H9 (cell line): ENCODE measurements at regions not wholly inside any gene's neighbourhood (a gene's known extent, or its start where the extent isn't known, plus 50 kb on each side); places are given as distances from the start of the nearest gene placed in this dataset.

Source experiments
- DNase-seq: peaks from one replicate; pipeline ENCODE4 v3.0.0-alpha.2; 2017
- H2AFZ ChIP-seq: one replicate; pipeline ENCODE4 v1.6.1; 2013; ENCODE audit warnings: mild to moderate bottlenecking, low read length, control low read depth, moderate library complexity
- H2AK5ac ChIP-seq: 2 replicates; pipeline ENCODE4 v1.6.1; 2013; ENCODE audit warnings: low read length, control low read depth, mixed read lengths; ENCODE audit not compliant: insufficient read length
- H2BK120ac ChIP-seq: one replicate; pipeline ENCODE4 v1.6.1; 2013; ENCODE audit warnings: low read depth, mild to moderate bottlenecking, low read length, control low read depth, inconsistent platforms; ENCODE audit not compliant: poor library complexity, severe bottlenecking
- H2BK12ac ChIP-seq: 2 replicates; pipeline ENCODE4 v1.6.1; 2013; ENCODE audit warnings: low read length, control low read depth, mixed read lengths, low read depth; ENCODE audit not compliant: insufficient read length
- H2BK15ac ChIP-seq: 2 replicates; pipeline ENCODE4 v1.6.1; 2013; ENCODE audit warnings: low read depth, low read length, control low read depth
- H2BK20ac ChIP-seq: one replicate; pipeline ENCODE4 v1.6.1; 2013; ENCODE audit warnings: low read depth, mild to moderate bottlenecking, low read length, control low read depth, inconsistent platforms; ENCODE audit not compliant: poor library complexity, severe bottlenecking
- H2BK5ac ChIP-seq: 2 replicates; pipeline ENCODE4 v1.6.1; 2013; ENCODE audit warnings: low read length, control low read depth, mixed read lengths; ENCODE audit not compliant: insufficient read length
- H3K14ac ChIP-seq: 2 replicates; pipeline ENCODE4 v1.6.1; 2013; ENCODE audit warnings: low read length, control low read depth; ENCODE audit not compliant: insufficient read depth
- H3K18ac ChIP-seq: 2 replicates; pipeline ENCODE4 v1.6.1; 2013; ENCODE audit warnings: low read depth, mild to moderate bottlenecking, mixed read lengths, low read length, control low read depth; ENCODE audit not compliant: insufficient read length
- H3K23ac ChIP-seq: 2 replicates; pipeline ENCODE4 v1.6.1; 2013; ENCODE audit warnings: low read length, control low read depth, mixed read lengths, low read depth; ENCODE audit not compliant: insufficient read length
- H3K23me2 ChIP-seq: 2 replicates; pipeline ENCODE4 v1.6.1; 2013; ENCODE audit warnings: low read depth, mild to moderate bottlenecking, mixed read lengths, low read length, control low read depth; ENCODE audit not compliant: insufficient read length, poor library complexity, severe bottlenecking
- H3K27ac ChIP-seq: 2 replicates; pipeline ENCODE4 v1.5.1; 2013; ENCODE audit warnings: low read length, control low read depth, mixed read lengths, low read depth; ENCODE audit not compliant: insufficient read length
- H3K27me3 ChIP-seq: 2 replicates; pipeline ENCODE4 v1.6.1; 2013; ENCODE audit warnings: low read length, control low read depth, inconsistent platforms; ENCODE audit not compliant: insufficient read depth
- H3K4ac ChIP-seq: 2 replicates; pipeline ENCODE4 v1.6.1; 2013; ENCODE audit warnings: low read depth, mild to moderate bottlenecking, control low read depth, inconsistent platforms, low read length, moderate library complexity
- H3K4me1 ChIP-seq: 2 replicates; pipeline ENCODE4 v1.6.1; 2013; ENCODE audit warnings: low read length, control low read depth, inconsistent platforms; ENCODE audit not compliant: insufficient read depth
- H3K4me2 ChIP-seq: 2 replicates; pipeline ENCODE4 v1.6.1; 2013; ENCODE audit warnings: low read length, control low read depth, mixed read lengths; ENCODE audit not compliant: insufficient read length, insufficient read depth
- H3K56ac ChIP-seq: 2 replicates; pipeline ENCODE4 v1.6.1; 2013; ENCODE audit warnings: low read depth, mild to moderate bottlenecking, mixed read lengths, low read length, control low read depth; ENCODE audit not compliant: insufficient read length
- H3K79me1 ChIP-seq: 2 replicates; pipeline ENCODE4 v1.6.1; 2013; ENCODE audit warnings: low read depth, mild to moderate bottlenecking, moderate library complexity, low read length, control low read depth, inconsistent platforms; ENCODE audit not compliant: insufficient read depth, poor library complexity, severe bottlenecking
- H3K79me2 ChIP-seq: 2 replicates; pipeline ENCODE4 v1.6.1; 2013; ENCODE audit warnings: low read length, control low read depth, inconsistent platforms; ENCODE audit not compliant: insufficient read depth
- H3K9ac ChIP-seq: 2 replicates; pipeline ENCODE4 v1.6.1; 2013; ENCODE audit warnings: low read length, control low read depth, mixed read lengths; ENCODE audit not compliant: insufficient read length; ENCODE audit errors: extremely low read depth
- H3K9me3 ChIP-seq: one replicate; pipeline ENCODE4 v1.6.1; 2013; ENCODE audit warnings: low read depth, low read length, inconsistent platforms; ENCODE audit not compliant: control insufficient read depth
- H3T11ph ChIP-seq: one replicate; pipeline ENCODE4 v1.6.1; 2013; ENCODE audit warnings: mild to moderate bottlenecking, low read length, control low read depth, inconsistent platforms
- H4K20me1 ChIP-seq: one replicate; pipeline ENCODE4 v1.6.1; 2013; ENCODE audit not compliant: control insufficient read depth, insufficient read length, insufficient read depth
- H4K5ac ChIP-seq: 2 replicates; pipeline ENCODE4 v1.6.1; 2013; ENCODE audit warnings: low read depth, mild to moderate bottlenecking, mixed read lengths, low read length, control low read depth; ENCODE audit not compliant: insufficient read length
- H4K8ac ChIP-seq: replicated peaks from 2 replicates; pipeline ENCODE4 v1.6.1; 2013; ENCODE audit warnings: low read length, control low read depth, mixed read lengths, low read depth; ENCODE audit not compliant: insufficient read length
- H4K91ac ChIP-seq: 2 replicates; pipeline ENCODE4 v1.6.1; 2013; ENCODE audit warnings: low read depth, mild to moderate bottlenecking, moderate library complexity, mixed read lengths, low read length, control low read depth; ENCODE audit not compliant: insufficient read length
- H3K27ac Mint-ChIP-seq, 3 experiments: 2 replicates in 2 of 3; 3 replicates in 1 of 3; pipeline ENCODE4 v1.8.0; 2020 to 2021; ENCODE audit warnings: mixed read lengths in 3 of 3, mild to moderate bottlenecking in 1 of 3, moderate library complexity in 1 of 3
- H3K27me3 Mint-ChIP-seq: 2 replicates; pipeline ENCODE4 v1.8.0; 2021; ENCODE audit warnings: low read depth, mild to moderate bottlenecking, moderate library complexity, mixed read lengths
- H3K36me3 Mint-ChIP-seq, 3 experiments: 2 replicates in 2 of 3; 3 replicates in 1 of 3; pipeline ENCODE4 v1.8.0; 2020 to 2021; ENCODE audit warnings: low read depth in 3 of 3, mixed read lengths in 3 of 3; ENCODE audit not compliant: insufficient read depth in 1 of 3
- H3K4me1 Mint-ChIP-seq, 2 experiments: 2 replicates each; pipeline ENCODE4 v1.8.0; 2020; ENCODE audit warnings: mixed read lengths in 2 of 2
- H3K4me3 Mint-ChIP-seq, 2 experiments: 2 replicates in 1 of 2; 3 replicates in 1 of 2; pipeline ENCODE4 v1.8.0; 2020 to 2021; ENCODE audit warnings: mild to moderate bottlenecking in 2 of 2, mixed read lengths in 2 of 2, moderate library complexity in 1 of 2
- H3K9me3 Mint-ChIP-seq, 2 experiments: 2 replicates in 1 of 2; 3 replicates in 1 of 2; pipeline ENCODE4 v1.8.0; 2020; ENCODE audit warnings: mild to moderate bottlenecking in 2 of 2, mixed read lengths in 2 of 2, moderate library complexity in 1 of 2
- WGBS: extraction: QIAGEN DNeasy Blood & Tissue Kit; methylation state at CpG from one replicate; pipeline ENCODE4 v1.1.7; 2013; ENCODE audit warnings: missing lambda C conversion rate, low lambda C conversion rate, mixed read lengths; ENCODE audit not compliant: insufficient read length; ENCODE audit errors: extremely low coverage; 5-methylcytosine and 5-hydroxymethylcytosine counted together
- TF ChIP-seq, protein P1 (sequence below): fragments of 200-600 bp; sonication (generic); conservative IDR thresholded peaks from 3 replicates; pipeline ENCODE4 v1.8.0; 2021; ENCODE audit warnings: antibody characterized with exemption, mild to moderate bottlenecking

- no peak overlapping the region for H2BK20ac ChIP-seq
- H3T11ph ChIP-seq = no peak overlapping the region
- Mint-ChIP-seq H3K9me3 (no peaks in the 10 kb centered on the region; a peak in 1 of 5 replicates), H3K27me3 (no peaks in the 10 kb centered on the region), H3K4me1 (peaks cover 13 to 18% of the 10 kb centered on the region in 2 experiments), H3K4me3 (no peak overlapping the region), H3K27ac (no peak overlapping the region), H3K36me3 (no peaks in the 10 kb centered on the region)
- WGBS = no CpG with 5 or more reads among the region's 5 CpGs
- no peaks in the 10 kb centered on the region for H3K27me3 ChIP-seq
- H3K4ac ChIP-seq = no peak overlapping the region
- no peak overlapping the region for H4K91ac ChIP-seq
- no peak overlapping the region for H2AFZ ChIP-seq
- H3K9ac ChIP-seq = no peak overlapping the region
- H3K27ac ChIP-seq = no peak overlapping the region
- no peak overlapping the region for H3K4me2 ChIP-seq
- H2BK12ac ChIP-seq = no peak overlapping the region
- H4K20me1 ChIP-seq = no peaks in the 10 kb centered on the region
- no peak overlapping the region for H2BK5ac ChIP-seq
- H2AK5ac ChIP-seq = no peak overlapping the region
- TF ChIP-seq, protein P1, sequence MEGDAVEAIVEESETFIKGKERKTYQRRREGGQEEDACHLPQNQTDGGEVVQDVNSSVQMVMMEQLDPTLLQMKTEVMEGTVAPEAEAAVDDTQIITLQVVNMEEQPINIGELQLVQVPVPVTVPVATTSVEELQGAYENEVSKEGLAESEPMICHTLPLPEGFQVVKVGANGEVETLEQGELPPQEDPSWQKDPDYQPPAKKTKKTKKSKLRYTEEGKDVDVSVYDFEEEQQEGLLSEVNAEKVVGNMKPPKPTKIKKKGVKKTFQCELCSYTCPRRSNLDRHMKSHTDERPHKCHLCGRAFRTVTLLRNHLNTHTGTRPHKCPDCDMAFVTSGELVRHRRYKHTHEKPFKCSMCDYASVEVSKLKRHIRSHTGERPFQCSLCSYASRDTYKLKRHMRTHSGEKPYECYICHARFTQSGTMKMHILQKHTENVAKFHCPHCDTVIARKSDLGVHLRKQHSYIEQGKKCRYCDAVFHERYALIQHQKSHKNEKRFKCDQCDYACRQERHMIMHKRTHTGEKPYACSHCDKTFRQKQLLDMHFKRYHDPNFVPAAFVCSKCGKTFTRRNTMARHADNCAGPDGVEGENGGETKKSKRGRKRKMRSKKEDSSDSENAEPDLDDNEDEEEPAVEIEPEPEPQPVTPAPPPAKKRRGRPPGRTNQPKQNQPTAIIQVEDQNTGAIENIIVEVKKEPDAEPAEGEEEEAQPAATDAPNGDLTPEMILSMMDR = no peak
- no peaks in the 10 kb centered on the region for H3K79me2 ChIP-seq
- peaks cover 9% of the 10 kb centered on the region; the same call in 1 of the 2 replicates for H3K4me1 ChIP-seq
- no peak overlapping the region for H3K56ac ChIP-seq
- H4K5ac ChIP-seq = no peak overlapping the region
- H3K23ac ChIP-seq = no peak overlapping the region
- H3K79me1 ChIP-seq = no peaks in the 10 kb centered on the region
- H2BK15ac ChIP-seq = no peak overlapping the region
- DNase-seq = no peak
- no peak overlapping the region for H3K14ac ChIP-seq
- no peaks in the 10 kb centered on the region for H3K23me2 ChIP-seq
- no peak overlapping the region for H3K18ac ChIP-seq
- no peaks in the 10 kb centered on the region for H3K9me3 ChIP-seq
- no peak overlapping the region for H4K8ac ChIP-seq
- no peak overlapping the region for H2BK120ac ChIP-seq
Observed at GRCh38 chr10:61051344-61051743, 107.4 kb upstream of the RHOBTB1 start.
